Keratinocyte (primary cell): ENCODE measurements at regions not wholly inside any gene's neighbourhood (a gene's known extent, or its start where the extent isn't known, plus 50 kb on each side); places are given as distances from the start of the nearest gene placed in this dataset.

Source experiments
- DNase-seq: peaks from one replicate; pipeline ENCODE4 v3.0.0-alpha.2; 2011; ENCODE audit warnings: low read depth, missing footprints, low spot score
- FAIRE-seq: peaks from 2 replicates; lab custom pipeline; 2011; peaks lifted over from hg19 to GRCh38; lab: Jason Lieb, UNC
- H2AFZ ChIP-seq: 2 replicates; pipeline ENCODE4 v1.6.0; 2012; ENCODE audit warnings: low read length, control low read depth, inconsistent platforms; ENCODE audit not compliant: control insufficient read depth
- H3K27ac ChIP-seq: 2 replicates; pipeline ENCODE4 v1.5.1; 2011; ENCODE audit warnings: low read length; ENCODE audit not compliant: control insufficient read depth, insufficient read depth
- H3K27me3 ChIP-seq: 3 replicates; pipeline ENCODE4 v1.6.0; 2011; ENCODE audit warnings: low read length; ENCODE audit not compliant: control insufficient read depth, insufficient read depth; ENCODE audit errors: extremely low read depth
- H3K36me3 ChIP-seq, 2 experiments: 2 replicates in 1 of 2; 3 replicates in 1 of 2; pipeline ENCODE4 v1.5.1; 2011; ENCODE audit warnings: low read length in 2 of 2, mild to moderate bottlenecking in 1 of 2; ENCODE audit not compliant: control insufficient read depth in 2 of 2, insufficient read depth in 2 of 2; ENCODE audit errors: extremely low read depth in 1 of 2
- H3K4me1 ChIP-seq: 3 replicates; pipeline ENCODE4 v1.5.1; 2011; ENCODE audit warnings: low read length; ENCODE audit not compliant: control insufficient read depth, insufficient read depth; ENCODE audit errors: extremely low read depth
- H3K4me2 ChIP-seq: 3 replicates; pipeline ENCODE4 v1.6.0; 2011; ENCODE audit warnings: low read depth, low read length; ENCODE audit not compliant: control insufficient read depth, insufficient read depth; ENCODE audit errors: extremely low read depth
- H3K4me3 ChIP-seq, 3 experiments: fragments of 200-600 bp in 1 of 3; sonication (generic) in 1 of 3; 2 replicates in 2 of 3; 3 replicates in 1 of 3; pipeline ENCODE4 v1.5.1; 2011 to 2016; ENCODE audit warnings: low read length in 3 of 3, mild to moderate bottlenecking in 3 of 3, control low read depth in 2 of 3, inconsistent platforms in 1 of 3, low read depth in 1 of 3, mixed read lengths in 1 of 3, mixed run types in 1 of 3, moderate library complexity in 1 of 3; ENCODE audit not compliant: control insufficient read depth in 2 of 3, insufficient read depth in 2 of 3; ENCODE audit errors: extremely low read depth in 1 of 3
- H3K79me2 ChIP-seq: 2 replicates; pipeline ENCODE4 v1.6.0; 2012; ENCODE audit warnings: low read length; ENCODE audit not compliant: control insufficient read depth, insufficient read depth
- H3K9ac ChIP-seq: 3 replicates; pipeline ENCODE4 v1.6.0; 2011; ENCODE audit warnings: low read length; ENCODE audit not compliant: control insufficient read depth, insufficient read depth; ENCODE audit errors: extremely low read depth
- H3K9me1 ChIP-seq: 3 replicates; pipeline ENCODE4 v1.6.0; 2011; ENCODE audit warnings: low read length; ENCODE audit not compliant: control insufficient read depth, insufficient read depth; ENCODE audit errors: extremely low read depth
- H3K9me3 ChIP-seq: 2 replicates; pipeline ENCODE4 v1.5.1; 2012; ENCODE audit warnings: low read depth, low read length; ENCODE audit not compliant: control insufficient read depth
- H4K20me1 ChIP-seq: 3 replicates; pipeline ENCODE4 v1.6.0; 2011; ENCODE audit warnings: low read length; ENCODE audit not compliant: control insufficient read depth, insufficient read depth; ENCODE audit errors: extremely low read depth
- EZH2 ChIP-seq: IDR thresholded peaks from one replicate; pipeline ENCODE4 v1.6.1; 2012; ENCODE audit warnings: inconsistent platforms, mild to moderate bottlenecking, low read length, moderate library complexity
- dilution Hi-C: fragments of 300-500 bp; cut with MboI; formaldehyde crosslinking; loops from one replicate; pipeline ENCODE4 v1.7.0; 2020; ENCODE audit warnings: low sequenced_read_pairs; ENCODE audit not compliant: extremely low pct_ligation_motif_present
- TF ChIP-seq, protein P1 (sequence below), 3 experiments: IDR thresholded peaks in 1 of 3; conservative IDR thresholded peaks in 1 of 3; optimal IDR thresholded peaks in 1 of 3; 2 replicates in 2 of 3; 3 replicates in 1 of 3; pipeline versions ENCODE3 to v1.5.1; 2011; ENCODE audit warnings: low read length in 3 of 3, mild to moderate bottlenecking in 3 of 3, moderate library complexity in 2 of 3, control low read depth in 1 of 3, inconsistent platforms in 1 of 3; ENCODE audit not compliant: insufficient read depth in 2 of 3; ENCODE audit errors: extremely low read depth in 1 of 3

GRCh38 chr15:35746121-35746520 is 200.2 kb upstream of the DPH6 start:
- no peak overlapping the region for H3K27ac ChIP-seq
- no peaks in the 10 kb centered on the region for H3K4me1 ChIP-seq
- TF ChIP-seq, protein P1, sequence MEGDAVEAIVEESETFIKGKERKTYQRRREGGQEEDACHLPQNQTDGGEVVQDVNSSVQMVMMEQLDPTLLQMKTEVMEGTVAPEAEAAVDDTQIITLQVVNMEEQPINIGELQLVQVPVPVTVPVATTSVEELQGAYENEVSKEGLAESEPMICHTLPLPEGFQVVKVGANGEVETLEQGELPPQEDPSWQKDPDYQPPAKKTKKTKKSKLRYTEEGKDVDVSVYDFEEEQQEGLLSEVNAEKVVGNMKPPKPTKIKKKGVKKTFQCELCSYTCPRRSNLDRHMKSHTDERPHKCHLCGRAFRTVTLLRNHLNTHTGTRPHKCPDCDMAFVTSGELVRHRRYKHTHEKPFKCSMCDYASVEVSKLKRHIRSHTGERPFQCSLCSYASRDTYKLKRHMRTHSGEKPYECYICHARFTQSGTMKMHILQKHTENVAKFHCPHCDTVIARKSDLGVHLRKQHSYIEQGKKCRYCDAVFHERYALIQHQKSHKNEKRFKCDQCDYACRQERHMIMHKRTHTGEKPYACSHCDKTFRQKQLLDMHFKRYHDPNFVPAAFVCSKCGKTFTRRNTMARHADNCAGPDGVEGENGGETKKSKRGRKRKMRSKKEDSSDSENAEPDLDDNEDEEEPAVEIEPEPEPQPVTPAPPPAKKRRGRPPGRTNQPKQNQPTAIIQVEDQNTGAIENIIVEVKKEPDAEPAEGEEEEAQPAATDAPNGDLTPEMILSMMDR (optimal IDR thresholded peaks at IDR 0.05 in 1 of 3, IDR thresholded peaks at IDR 0.05 in 1 of 3, conservative IDR thresholded peaks at IDR 0.05 in 1 of 3; ENCODE audit: extremely low read depth in 1 of 3, insufficient read depth in 2 of 3, low read length in 3 of 3), result no peak
- TF ChIP-seq EZH2, result no peak
- no peaks in the 10 kb centered on the region for H3K9me1 ChIP-seq
- H3K9me3 ChIP-seq, result no peaks in the 10 kb centered on the region
- H3K36me3 ChIP-seq, result no peaks in the 10 kb centered on the region
- FAIRE-seq (no peak), DNase-seq (no peak)
- H4K20me1 ChIP-seq, result no peaks in the 10 kb centered on the region
- dilution Hi-C loops, result no loop called here
- no peak overlapping the region for H3K9ac ChIP-seq
- H2AFZ ChIP-seq, result no peak overlapping the region
- no peak overlapping the region for H3K4me3 ChIP-seq
- H3K4me2 ChIP-seq, result no peak overlapping the region
- H3K79me2 ChIP-seq, result no peaks in the 10 kb centered on the region
- no peaks in the 10 kb centered on the region for H3K27me3 ChIP-seq

- no peaks in the 10 kb centered on the region for H4K20me1 ChIP-seq
- DNase-seq (no peak), FAIRE-seq (no peak)
- no peaks in the 10 kb centered on the region for H3K9me1 ChIP-seq
- H3K27ac ChIP-seq, result no peak overlapping the region
- no peaks in the 10 kb centered on the region for H3K9me3 ChIP-seq
- H3K79me2 ChIP-seq, result no peaks in the 10 kb centered on the region
- H3K9ac ChIP-seq, result no peak overlapping the region
- no peaks in the 10 kb centered on the region for H3K27me3 ChIP-seq
- H3K4me2 ChIP-seq, result no peak overlapping the region
- dilution Hi-C loops, result no loop called here
- H3K4me1 ChIP-seq, result no peaks in the 10 kb centered on the region
- TF ChIP-seq EZH2, result no peak
- TF ChIP-seq, protein P1 (optimal IDR thresholded peaks at IDR 0.05 in 1 of 3, IDR thresholded peaks at IDR 0.05 in 1 of 3, conservative IDR thresholded peaks at IDR 0.05 in 1 of 3; ENCODE audit: extremely low read depth in 1 of 3, insufficient read depth in 2 of 3, low read length in 3 of 3), result no peak
- no peaks in the 10 kb centered on the region for H3K36me3 ChIP-seq
- H3K4me3 ChIP-seq, result no peak overlapping the region
- H2AFZ ChIP-seq, result no peak overlapping the region
These were observed 202.1 kb upstream of the DPH6 start for GRCh38 chr15:35748105-35748504.
